Aorta (tissue), 5 donors: ENCODE measurements at regions not wholly inside any gene's neighbourhood (a gene's known extent, or its start where the extent isn't known, plus 50 kb on each side); places are given as distances from the start of the nearest gene placed in this dataset.

Source experiments
- ATAC-seq: fragments of 200-7000 bp; cut with Tn5 transposase; one replicate; pipeline ENCODE4 v1.9.1; 2022; ENCODE audit warnings: moderate library complexity; ENCODE audit not compliant: low FRiP score
- DNase-seq, 2 donors: peaks; one replicate each; pipeline ENCODE4 v3.0.0-alpha.2; 2020
- H3K27ac ChIP-seq, 2 donors: one replicate each; pipeline ENCODE4 v1.5.1; 2013; ENCODE audit warnings: low read length in 2 of 2, mild to moderate bottlenecking in 2 of 2, moderate library complexity in 2 of 2, control low read depth in 1 of 2, inconsistent platforms in 1 of 2, low read depth in 1 of 2
- H3K27me3 ChIP-seq, 2 donors: one replicate each; pipeline ENCODE4 v1.6.1; 2013; ENCODE audit warnings: control low read depth in 1 of 2, low read length in 1 of 2, mild to moderate bottlenecking in 1 of 2, moderate library complexity in 1 of 2; ENCODE audit not compliant: insufficient read depth in 2 of 2, control insufficient read depth in 1 of 2
- H3K36me3 ChIP-seq, 2 donors: one replicate each; pipeline ENCODE4 v1.6.1; 2013; ENCODE audit warnings: control low read depth in 1 of 2, low read length in 1 of 2, mild to moderate bottlenecking in 1 of 2; ENCODE audit not compliant: insufficient read depth in 2 of 2, control insufficient read depth in 1 of 2
- H3K4me1 ChIP-seq, 2 donors: one replicate each; pipeline ENCODE4 v1.6.1; 2013; ENCODE audit warnings: low read length in 2 of 2, control low read depth in 1 of 2, mild to moderate bottlenecking in 1 of 2, moderate library complexity in 1 of 2; ENCODE audit not compliant: insufficient read depth in 2 of 2, control insufficient read depth in 1 of 2
- H3K4me3 ChIP-seq, 2 donors: one replicate each; pipeline ENCODE4 v1.5.1; 2013; ENCODE audit warnings: low read length in 2 of 2, control low read depth in 1 of 2, mild to moderate bottlenecking in 1 of 2
- H3K9me3 ChIP-seq: one replicate; pipeline ENCODE4 v1.6.1; 2013; ENCODE audit warnings: mild to moderate bottlenecking, low read length; ENCODE audit not compliant: control insufficient read depth
- WGBS, 2 donors: extraction: QIAGEN DNeasy Blood & Tissue Kit; methylation state at CpG; one replicate each; pipeline ENCODE4 v1.1.7; 2013; 5-methylcytosine and 5-hydroxymethylcytosine counted together
- intact Hi-C, 2 donors: fragments of 100-400 bp; cut with DNase I; formaldehyde crosslinking; loops; one replicate each; pipeline versions ENCODE4 v1.14.2 to v1.15.0; 2022
- donor health status: healthy with polysubstance abuse.
- donor health status: Bipolar disorder and iron deficiency.
- donor health status: DM: no; HTN: no; CAD: no.
- donor health status: DM: no; HTN: no; CAD: no.
- donor health status: DM: yes; HTN: yes; CAD: no.

GRCh38 chrX:106392346-106392745, 219.4 kb upstream of the RADX start:
- H3K27me3 ChIP-seq, result no peaks in the 10 kb centered on the region
- H3K36me3 ChIP-seq, result no peaks in the 10 kb centered on the region
- no peak overlapping the region for H3K4me3 ChIP-seq
- no peaks in the 10 kb centered on the region for H3K4me1 ChIP-seq
- intact Hi-C loops, result no loop called here
- no peaks in the 10 kb centered on the region for H3K9me3 ChIP-seq
- 56 to 84% methylated on average over 1 of the region's 1 CpG for WGBS, 2 donors
- no peak overlapping the region for H3K27ac ChIP-seq
- no peak for ATAC-seq
- no peak for DNase-seq

DNA sequence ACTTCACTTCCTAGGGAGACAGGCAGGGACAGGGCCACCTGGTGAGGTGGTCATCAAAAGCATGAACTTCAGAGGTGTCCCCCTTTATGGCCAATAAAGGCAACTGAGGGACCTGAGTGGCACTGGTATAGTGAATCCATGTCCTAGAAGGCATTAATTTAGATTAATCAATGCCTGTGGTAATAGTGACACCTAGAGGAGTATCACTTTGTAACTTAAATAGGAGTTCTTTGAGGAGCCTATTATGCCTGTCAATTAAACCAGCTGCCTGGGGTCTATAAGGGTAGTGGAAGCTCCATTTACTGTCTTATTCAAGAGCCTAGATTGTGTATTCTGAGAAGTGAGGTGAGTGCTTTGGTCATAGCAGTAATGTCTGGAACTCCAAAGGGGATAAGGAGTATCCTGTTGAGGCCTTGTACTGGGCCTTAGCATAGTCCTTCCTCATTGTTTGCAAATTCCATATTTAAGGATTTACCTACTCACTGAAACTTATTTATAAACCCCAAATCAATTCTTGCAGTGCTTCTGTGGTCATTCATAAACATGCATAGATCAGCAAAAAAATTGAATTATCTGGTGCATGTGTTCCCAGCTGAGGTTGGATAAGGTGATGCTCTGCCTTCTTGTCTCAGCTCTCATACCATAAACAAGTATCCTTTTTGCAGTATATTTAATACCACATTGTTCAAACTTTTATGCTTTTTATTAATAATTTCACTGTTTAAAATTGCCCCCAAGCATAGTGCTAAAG, 213.8 kb upstream of the RADX start:
- H3K4me1 ChIP-seq, result no peaks in the 10 kb centered on the region
- H3K27ac ChIP-seq, result no peak overlapping the region
- H3K36me3 ChIP-seq, result no peaks in the 10 kb centered on the region
- no peaks in the 10 kb centered on the region for H3K9me3 ChIP-seq
- no peak for DNase-seq
- no peak for ATAC-seq
- no peak overlapping the region for H3K4me3 ChIP-seq
- intact Hi-C loops, result no loop called here
- H3K27me3 ChIP-seq, result no peaks in the 10 kb centered on the region

GRCh38 chrX:106401965-106402559, 209.7 kb upstream of the RADX start:
- no peak for ATAC-seq
- Histone ChIP-seq H3K4me3 (no peak overlapping the region), H3K9me3 (no peaks in the 10 kb centered on the region), H3K36me3 (no peaks in the 10 kb centered on the region), H3K4me1 (no peaks in the 10 kb centered on the region), H3K27me3 (no peaks in the 10 kb centered on the region), H3K27ac (no peak overlapping the region)
- intact Hi-C loops, result no loop called here
- WGBS, 2 donors, result 68 to 86% methylated on average over 10 of the region's 10 CpGs
- DNase-seq, result no peak

- ATAC-seq, result no peak
- H3K27me3 ChIP-seq, result no peaks in the 10 kb centered on the region
- H3K27ac ChIP-seq, result no peak overlapping the region
- intact Hi-C loops, result no loop called here
- H3K4me1 ChIP-seq, result no peaks in the 10 kb centered on the region
- H3K4me3 ChIP-seq, result no peak overlapping the region
- WGBS, 2 donors, result 54 to 73% methylated on average over 1 of the region's 1 CpG
- no peak for DNase-seq
- no peaks in the 10 kb centered on the region for H3K36me3 ChIP-seq
- no peaks in the 10 kb centered on the region for H3K9me3 ChIP-seq
Measured at GRCh38 chrX:106404512-106404911, 207.3 kb upstream of the RADX start.

DNA sequence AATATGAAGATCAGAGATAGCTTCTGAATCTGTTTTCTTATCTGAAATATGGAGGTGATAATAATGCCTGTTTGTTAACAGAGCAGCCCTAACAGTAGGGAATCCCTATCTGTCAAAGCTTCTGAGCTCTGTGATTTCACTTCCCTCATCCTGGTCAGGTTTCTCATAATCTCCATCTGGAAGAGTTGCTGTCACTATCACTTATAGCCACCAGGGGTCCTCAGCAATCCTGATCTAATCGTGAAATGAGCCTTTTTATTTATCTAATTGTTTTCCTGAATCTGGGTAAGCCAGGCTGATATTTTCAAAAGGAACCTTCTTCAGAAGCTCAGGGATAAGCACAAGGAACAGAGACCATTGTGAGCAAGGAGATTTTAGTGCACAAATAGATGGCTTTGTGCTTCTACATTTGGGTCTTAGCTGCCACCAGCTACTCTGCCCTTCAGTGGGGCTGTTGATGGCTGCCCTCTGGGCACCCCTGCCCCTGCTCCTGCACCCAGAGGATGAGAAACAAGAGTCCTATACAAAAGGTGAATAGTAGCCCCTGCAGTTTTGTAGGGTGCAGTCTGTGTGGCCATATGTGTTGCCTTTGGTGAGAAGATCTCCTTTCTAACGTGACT, 196.4 kb upstream of the RADX start:
- H3K4me3 ChIP-seq, result no peak overlapping the region
- DNase-seq (no peak), ATAC-seq (no peak)
- no peaks in the 10 kb centered on the region for H3K36me3 ChIP-seq
- H3K27me3 ChIP-seq, result no peaks in the 10 kb centered on the region
- WGBS, 2 donors, result 33 to 43% methylated on average over 2 of the region's 2 CpGs
- H3K9me3 ChIP-seq, result no peaks in the 10 kb centered on the region
- H3K4me1 ChIP-seq, result no peaks in the 10 kb centered on the region
- intact Hi-C loops, result no loop called here
- no peak overlapping the region for H3K27ac ChIP-seq

GRCh38 chrX:106436691-106437090, 175.1 kb upstream of the RADX start:
- H3K27ac ChIP-seq, result no peak overlapping the region
- no peak overlapping the region for H3K4me3 ChIP-seq
- H3K27me3 ChIP-seq, result peaks cover 0 to 2% of the 10 kb centered on the region in 2 donors
- ATAC-seq (no peak), DNase-seq (no peak)
- no peaks in the 10 kb centered on the region for H3K9me3 ChIP-seq
- 50 to 71% methylated on average over 4 of the region's 4 CpGs for WGBS, 2 donors
- H3K4me1 ChIP-seq, result no peaks in the 10 kb centered on the region
- H3K36me3 ChIP-seq, result no peaks in the 10 kb centered on the region
- intact Hi-C loops, result no loop called here

GRCh38 chrX:106437407-106437806, 174.4 kb upstream of the RADX start:
- WGBS, 2 donors, result 17 to 23% methylated on average over 3 of the region's 3 CpGs
- Histone ChIP-seq H3K36me3 (no peaks in the 10 kb centered on the region), H3K9me3 (no peaks in the 10 kb centered on the region), H3K4me3 (no peak overlapping the region), H3K27ac (no peak overlapping the region), H3K27me3 (no peaks in the 10 kb centered on the region), H3K4me1 (no peaks in the 10 kb centered on the region)
- DNase-seq, result no peak
- ATAC-seq, result no peak
- intact Hi-C loops, result no loop called here

- ATAC-seq (no peak), DNase-seq (no peak)
- Histone ChIP-seq H3K4me3 (no peak overlapping the region), H3K27ac (no peak overlapping the region), H3K9me3 (no peaks in the 10 kb centered on the region), H3K36me3 (no peaks in the 10 kb centered on the region), H3K27me3 (no peaks in the 10 kb centered on the region), H3K4me1 (no peaks in the 10 kb centered on the region)
- intact Hi-C loops, result no loop called here
- WGBS, 2 donors, result 35 to 61% methylated on average over 2 of the region's 2 CpGs
Measured at GRCh38 chrX:106450405-106450804, 161.4 kb upstream of the RADX start.

GRCh38 chrX:106451933-106452332, 159.8 kb upstream of the RADX start:
- intact Hi-C loops, result no loop called here
- Histone ChIP-seq H3K4me1 (no peaks in the 10 kb centered on the region), H3K4me3 (no peak overlapping the region), H3K36me3 (no peaks in the 10 kb centered on the region), H3K27ac (no peak overlapping the region), H3K27me3 (no peaks in the 10 kb centered on the region), H3K9me3 (no peaks in the 10 kb centered on the region)
- 86 to 87% methylated on average over 2 of the region's 2 CpGs for WGBS, 2 donors
- no peak for DNase-seq
- no peak for ATAC-seq
